SU-DHL-6 (cell line): ENCODE measurements at regions not wholly inside any gene's neighbourhood (a gene's known extent, or its start where the extent isn't known, plus 50 kb on each side); places are given as distances from the start of the nearest gene placed in this dataset.

Experiments used
- H2AFZ ChIP-seq: fragments of 200-600 bp; sonication (generic); 2 replicates; pipeline ENCODE4 v1.6.1; 2014; ENCODE audit warnings: low read depth, mild to moderate bottlenecking, moderate library complexity, mixed read lengths, antibody characterized with exemption, low read length; ENCODE audit not compliant: severe bottlenecking
- H3F3A ChIP-seq: fragments of 200-600 bp; shearing (Covaris generic); 2 replicates; pipeline ENCODE4 v1.6.0; 2016; ENCODE audit warnings: antibody characterized with exemption, mild to moderate bottlenecking; ENCODE audit not compliant: insufficient read depth
- H3K27ac ChIP-seq: fragments of 200-600 bp; sonication (generic); 2 replicates; pipeline ENCODE4 v1.5.1; 2016; ENCODE audit warnings: low read depth, mild to moderate bottlenecking, low read length, moderate library complexity, mixed read lengths
- H3K27me3 ChIP-seq: fragments of 200-600 bp; sonication (generic), shearing (Covaris generic); 2 replicates; pipeline ENCODE4 v1.6.0; 2014; ENCODE audit warnings: mild to moderate bottlenecking, low read length
- H3K36me3 ChIP-seq: fragments of 200-600 bp; sonication (generic); 2 replicates; pipeline ENCODE4 v1.6.1; 2014; ENCODE audit warnings: mild to moderate bottlenecking, low read length, mixed read lengths
- H3K4me2 ChIP-seq: fragments of 300-600, 200-600 bp; shearing (Covaris generic), sonication (generic); 2 replicates; pipeline ENCODE4 v1.6.0; 2014; ENCODE audit warnings: low read length, low read depth, mild to moderate bottlenecking; ENCODE audit not compliant: poor library complexity, severe bottlenecking
- H3K4me3 ChIP-seq: fragments of 200-600 bp; sonication (generic); 2 replicates; pipeline ENCODE4 v1.5.1; 2014; ENCODE audit warnings: antibody characterized with exemption, low read length, mild to moderate bottlenecking, mixed read lengths; ENCODE audit not compliant: insufficient read depth, poor library complexity, severe bottlenecking
- H3K79me2 ChIP-seq: fragments of 200-600 bp; sonication (generic); 2 replicates; pipeline ENCODE4 v1.6.1; 2014; ENCODE audit warnings: mild to moderate bottlenecking, low read length, moderate library complexity; ENCODE audit not compliant: insufficient read depth
- H3K9ac ChIP-seq: fragments of 200-600 bp; sonication (generic); 2 replicates; pipeline ENCODE4 v1.7.0; 2014; ENCODE audit warnings: mild to moderate bottlenecking, low read length
- H3K9me2 ChIP-seq: fragments of 200-600 bp; sonication (generic); replicated peaks from 2 replicates; pipeline ENCODE4 v1.6.1; 2014; ENCODE audit warnings: low read length; ENCODE audit not compliant: insufficient read depth
- H3K9me3 ChIP-seq: fragments of 200-600 bp; sonication (generic); 2 replicates; pipeline ENCODE4 v1.6.1; 2014; ENCODE audit warnings: low read length, mixed read lengths; ENCODE audit not compliant: insufficient read depth
- H4K20me1 ChIP-seq: fragments of 200-600 bp; sonication (generic); 2 replicates; pipeline ENCODE4 v1.6.1; 2014; ENCODE audit warnings: low read depth, mild to moderate bottlenecking, antibody characterized with exemption, low read length, moderate library complexity, mixed read lengths
- EZH2phosphoT487 ChIP-seq: fragments of 200-600 bp; sonication (generic), shearing (Covaris generic); conservative IDR thresholded peaks from 2 replicates; pipeline ENCODE4 v1.6.1; 2018; ENCODE audit warnings: mild to moderate bottlenecking, antibody characterized with exemption, low read length, moderate library complexity, mixed read lengths
- TF ChIP-seq, protein P1 (sequence below): fragments of 200-600 bp; sonication (generic); IDR thresholded peaks from one replicate; pipeline ENCODE4 v1.5.1; 2017; ENCODE audit warnings: antibody characterized with exemption, mild to moderate bottlenecking, low read length, moderate library complexity; ENCODE audit not compliant: insufficient read depth, poor library complexity, severe bottlenecking

DNA sequence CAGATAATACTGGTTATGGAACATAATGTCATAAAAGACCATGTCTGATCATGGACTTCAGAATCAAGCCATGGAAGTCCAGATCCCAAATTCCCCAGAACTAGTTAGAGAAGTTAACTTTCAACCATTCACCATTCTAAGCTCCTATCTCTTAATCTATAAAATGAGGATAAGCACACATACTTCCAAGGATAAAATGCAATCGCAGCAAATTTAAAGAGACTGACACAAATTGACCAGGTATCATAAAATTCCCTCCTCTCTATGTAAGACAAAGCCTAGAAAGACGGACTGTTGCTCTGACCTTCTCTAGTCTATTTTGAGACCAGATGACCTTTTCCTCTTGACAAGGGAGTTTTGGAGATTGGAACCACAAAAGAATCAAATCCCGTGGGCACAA lies 426.7 kb downstream of the PLPP3 start:
- no peaks in the 10 kb centered on the region for H3K79me2 ChIP-seq
- H3K27ac ChIP-seq, result no peak overlapping the region
- H3K27me3 ChIP-seq, result no peaks in the 10 kb centered on the region
- H3K4me2 ChIP-seq, result no peak overlapping the region
- no peaks in the 10 kb centered on the region for H3K9me3 ChIP-seq
- H4K20me1 ChIP-seq, result no peaks in the 10 kb centered on the region
- no peak overlapping the region for H3K4me3 ChIP-seq
- TF ChIP-seq, protein P1, sequence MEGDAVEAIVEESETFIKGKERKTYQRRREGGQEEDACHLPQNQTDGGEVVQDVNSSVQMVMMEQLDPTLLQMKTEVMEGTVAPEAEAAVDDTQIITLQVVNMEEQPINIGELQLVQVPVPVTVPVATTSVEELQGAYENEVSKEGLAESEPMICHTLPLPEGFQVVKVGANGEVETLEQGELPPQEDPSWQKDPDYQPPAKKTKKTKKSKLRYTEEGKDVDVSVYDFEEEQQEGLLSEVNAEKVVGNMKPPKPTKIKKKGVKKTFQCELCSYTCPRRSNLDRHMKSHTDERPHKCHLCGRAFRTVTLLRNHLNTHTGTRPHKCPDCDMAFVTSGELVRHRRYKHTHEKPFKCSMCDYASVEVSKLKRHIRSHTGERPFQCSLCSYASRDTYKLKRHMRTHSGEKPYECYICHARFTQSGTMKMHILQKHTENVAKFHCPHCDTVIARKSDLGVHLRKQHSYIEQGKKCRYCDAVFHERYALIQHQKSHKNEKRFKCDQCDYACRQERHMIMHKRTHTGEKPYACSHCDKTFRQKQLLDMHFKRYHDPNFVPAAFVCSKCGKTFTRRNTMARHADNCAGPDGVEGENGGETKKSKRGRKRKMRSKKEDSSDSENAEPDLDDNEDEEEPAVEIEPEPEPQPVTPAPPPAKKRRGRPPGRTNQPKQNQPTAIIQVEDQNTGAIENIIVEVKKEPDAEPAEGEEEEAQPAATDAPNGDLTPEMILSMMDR, result no peak
- TF ChIP-seq EZH2phosphoT487, result no peak
- H3K9ac ChIP-seq, result no peak overlapping the region
- no peaks in the 10 kb centered on the region for H3K36me3 ChIP-seq
- no peaks in the 10 kb centered on the region for H3F3A ChIP-seq
- H3K9me2 ChIP-seq, result no peaks in the 10 kb centered on the region
- H2AFZ ChIP-seq, result no peak overlapping the region

DNA sequence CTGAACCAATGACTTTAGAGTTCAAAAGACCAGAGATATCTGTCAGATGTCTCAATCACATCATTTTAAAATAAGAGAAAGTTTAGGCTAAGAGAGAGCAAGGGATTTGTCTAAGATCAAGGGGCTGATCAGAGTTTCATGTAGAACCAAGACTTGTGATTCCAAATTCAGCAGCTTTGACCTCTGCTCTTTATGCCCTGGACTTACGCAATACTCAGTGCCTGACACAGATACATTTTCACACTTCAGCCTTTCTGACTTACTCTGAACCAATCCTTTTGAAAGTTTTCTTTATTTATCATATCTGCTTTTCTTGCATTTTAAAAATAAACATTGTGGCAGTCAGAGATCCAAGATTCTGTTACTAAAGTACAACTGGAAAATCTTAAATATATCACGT lies 428.0 kb downstream of the PLPP3 start:
- no peak overlapping the region for H3K9ac ChIP-seq
- no peak overlapping the region for H2AFZ ChIP-seq
- H4K20me1 ChIP-seq, result no peaks in the 10 kb centered on the region
- no peak overlapping the region for H3K4me3 ChIP-seq
- H3F3A ChIP-seq, result no peaks in the 10 kb centered on the region
- no peaks in the 10 kb centered on the region for H3K79me2 ChIP-seq
- no peak overlapping the region for H3K27ac ChIP-seq
- H3K27me3 ChIP-seq, result no peaks in the 10 kb centered on the region
- no peaks in the 10 kb centered on the region for H3K9me3 ChIP-seq
- H3K4me2 ChIP-seq, result no peak overlapping the region
- no peak for TF ChIP-seq EZH2phosphoT487
- TF ChIP-seq, protein P1, result no peak
- no peaks in the 10 kb centered on the region for H3K9me2 ChIP-seq
- no peaks in the 10 kb centered on the region for H3K36me3 ChIP-seq

DNA sequence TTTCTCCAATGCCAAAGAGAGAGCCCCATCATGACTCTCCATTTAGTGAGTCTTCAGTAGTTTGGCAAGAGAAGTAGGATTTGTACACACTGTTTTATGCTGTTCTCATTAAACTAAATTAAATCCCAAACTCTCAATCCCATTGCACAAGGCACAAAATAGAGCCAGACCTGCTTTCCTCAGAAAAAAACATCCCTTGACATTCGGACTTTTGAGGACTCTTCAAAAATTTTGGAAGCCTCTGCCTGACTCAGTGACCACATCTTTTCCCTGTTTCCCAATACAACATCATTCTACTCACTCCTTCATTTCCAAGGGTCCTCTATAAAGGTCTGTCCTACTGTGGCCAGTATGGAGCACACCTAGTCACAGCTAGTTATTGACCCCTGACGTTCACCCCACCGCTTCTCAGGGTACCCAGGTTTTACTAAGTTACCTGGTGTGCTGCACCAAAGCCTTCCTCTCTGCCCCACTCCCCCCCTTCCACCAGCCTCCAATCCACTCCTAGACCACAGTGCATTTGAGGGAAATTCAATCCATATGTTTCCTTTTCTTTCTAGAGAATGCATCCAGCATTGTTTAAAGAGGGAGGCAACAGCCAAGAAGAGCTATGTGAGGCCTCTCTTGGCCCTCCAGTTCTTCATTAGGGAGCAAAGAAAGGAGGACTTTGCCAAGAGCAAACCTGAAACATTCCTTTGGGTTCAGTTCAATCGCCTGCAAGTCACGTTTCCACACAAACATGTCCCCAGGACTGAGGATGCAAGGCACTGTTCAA lies 428.7 kb downstream of the PLPP3 start:
- Histone ChIP-seq H3K4me2 (no peak overlapping the region), H3K9me2 (no peaks in the 10 kb centered on the region), H3K27me3 (no peaks in the 10 kb centered on the region), H3K36me3 (no peaks in the 10 kb centered on the region), H2AFZ (no peak overlapping the region), H3K79me2 (no peaks in the 10 kb centered on the region), H3F3A (no peaks in the 10 kb centered on the region), H3K27ac (no peak overlapping the region), H3K9me3 (no peaks in the 10 kb centered on the region), H3K9ac (no peak overlapping the region), H3K4me3 (no peak overlapping the region), H4K20me1 (no peaks in the 10 kb centered on the region)
- TF ChIP-seq, protein P1, result no peak
- no peak for TF ChIP-seq EZH2phosphoT487
